HG02870 (cell line): ENCODE measurements at regions not wholly inside any gene's neighbourhood (a gene's known extent, or its start where the extent isn't known, plus 50 kb on each side); places are given as distances from the start of the nearest gene placed in this dataset.
"Not testable (repeated sequence)": the region's sequence is repeated elsewhere in the genome, so short reads cannot be mapped to it uniquely, and the experiment has no call there.

Source experiments
- ATAC-seq: cut with Tn5 transposase; IDR thresholded peaks from one replicate; pipeline ENCODE4 v1.9.1; 2021; ENCODE audit warnings: mild to moderate bottlenecking, moderate library complexity; ENCODE audit not compliant: unreplicated experiment

GRCh38 chr3:181279239-181279565 is 289.7 kb upstream of the DNAJC19 start:
- no peak for ATAC-seq

- no peak for ATAC-seq
These were observed 289.1 kb upstream of the DNAJC19 start for GRCh38 chr3:181278468-181279238.

GRCh38 chr3:181276358-181276896 is 286.9 kb upstream of the DNAJC19 start:
- no peak for ATAC-seq

GRCh38 chr3:181274025-181274424 is 284.5 kb upstream of the DNAJC19 start:
- ATAC-seq, result no peak

GRCh38 chr3:181267312-181267711 is 277.8 kb upstream of the DNAJC19 start:
- no peak for ATAC-seq

GRCh38 chr3:181265750-181266333 is 276.3 kb upstream of the DNAJC19 start:
- ATAC-seq, result peak; percentile 58

- no peak for ATAC-seq
These were observed 274.9 kb upstream of the DNAJC19 start for GRCh38 chr3:181264486-181264885.

- ATAC-seq, result no peak
These were observed 264.3 kb upstream of the DNAJC19 start for GRCh38 chr3:181253796-181254195.

- no peak for ATAC-seq
These were observed 263.1 kb upstream of the DNAJC19 start for GRCh38 chr3:181252631-181253030.

- ATAC-seq, result no peak
These were observed 261.2 kb upstream of the DNAJC19 start for GRCh38 chr3:181250714-181251113.

- ATAC-seq, result no peak
These were observed 249.9 kb upstream of the DNAJC19 start for GRCh38 chr3:181239441-181239840.

- no peak for ATAC-seq
These were observed 240.7 kb upstream of the DNAJC19 start for GRCh38 chr3:181230258-181230657.

- ATAC-seq, result no peak
These were observed 223.8 kb upstream of the DNAJC19 start for GRCh38 chr3:181213347-181213746.

GRCh38 chr3:181212271-181212670 is 222.7 kb upstream of the DNAJC19 start:
- no peak for ATAC-seq

GRCh38 chr3:181210275-181210674 is 220.7 kb upstream of the DNAJC19 start:
- ATAC-seq, result no peak

- no peak for ATAC-seq
These were observed 200.0 kb upstream of the DNAJC19 start for GRCh38 chr3:181189556-181189955.

GRCh38 chr3:181183764-181184163 is 194.2 kb upstream of the DNAJC19 start:
- no peak for ATAC-seq

GRCh38 chr3:181183057-181183456 is 193.5 kb upstream of the DNAJC19 start:
- ATAC-seq, result not testable (repeated sequence)

- no peak for ATAC-seq
These were observed 189.5 kb upstream of the DNAJC19 start for GRCh38 chr3:181178991-181179390.

GRCh38 chr3:181176601-181177000 is 187.1 kb upstream of the DNAJC19 start:
- no peak for ATAC-seq

GRCh38 chr3:181174676-181175233 is 185.2 kb upstream of the DNAJC19 start:
- ATAC-seq, result no peak

- no peak for ATAC-seq
These were observed 184.5 kb upstream of the DNAJC19 start for GRCh38 chr3:181174022-181174421.
